ENCODE measurements at regions not wholly inside any gene's neighbourhood (a gene's known extent, or its start where the extent isn't known, plus 50 kb on each side); places are given as distances from the start of the nearest gene placed in this dataset.

DNA sequence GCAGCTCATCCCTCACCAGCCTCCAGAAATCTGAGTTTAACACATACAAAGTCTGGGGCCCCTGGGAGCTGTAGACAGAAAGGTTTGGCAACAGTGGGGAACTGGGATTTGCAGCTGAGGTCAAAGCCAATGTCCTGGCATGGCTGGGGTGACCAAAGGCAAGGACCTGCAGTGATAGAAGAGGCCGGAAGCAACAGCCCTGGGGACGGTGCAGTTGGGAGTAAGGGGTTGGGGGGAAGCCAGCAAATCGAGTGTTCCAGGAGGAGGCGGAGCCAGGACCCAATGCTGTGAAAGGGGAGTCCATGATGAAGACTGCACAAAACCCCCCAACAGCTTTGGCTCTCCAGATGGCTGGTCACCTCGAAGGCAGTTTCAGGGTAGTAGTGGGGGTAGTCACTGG is 74.1 kb upstream of the SPATA12 start:
- no peaks in the 10 kb centered on the region for H3K36me3 Mint-ChIP-seq (ENCODE audit: low read depth)
- CTCF ChIA-PET, result interaction anchor here (1.0 to 16.5 kb wide), 8 partner anchors 12 to 321 kb away, joined by 3 to 354 read pairs (median 34); partner anchors contain the start of gene ARHGEF3

DNA sequence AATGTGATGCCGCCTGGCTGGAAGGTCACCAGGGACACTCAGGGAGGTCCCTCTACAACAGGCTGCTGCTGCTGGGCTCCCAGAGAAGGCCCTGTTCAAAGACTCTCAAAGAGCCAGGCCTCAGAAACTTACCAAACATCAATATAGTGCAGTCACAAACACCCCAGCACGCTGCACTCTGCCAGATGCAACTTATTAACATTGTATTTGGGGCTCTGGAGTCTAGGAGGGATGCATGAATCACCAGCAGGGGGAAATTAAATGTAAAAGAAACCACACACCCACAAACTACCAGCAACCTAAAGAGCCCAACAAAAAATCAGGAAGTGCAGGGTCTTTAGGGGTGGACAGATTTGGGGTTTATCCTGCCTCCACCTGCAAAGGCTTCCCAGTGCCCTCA is 74.6 kb upstream of the SPATA12 start:
- peaks cover 43% of the 10 kb centered on the region for H3K4me1 Mint-ChIP-seq (ENCODE audit: low read depth)
- ChIA-PET POLR2A (interaction anchor here (4.2 kb wide), 1 partner anchor 185 kb away, joined by 24 read pairs; the partner anchor contains the start of gene ARHGEF3), CTCF (interaction anchor here (3.8 to 16.5 kb wide), 6 partner anchors 12 to 320 kb away, joined by 11 to 354 read pairs (median 46); partner anchors contain the start of gene ARHGEF3)
- DNase-seq (peak; percentile 53), ATAC-seq (peak; percentile 74)
- H3K9me3 Mint-ChIP-seq, result no peaks in the 10 kb centered on the region
- intact Hi-C loops (cut with micrococcal nuclease), result loop anchor here (2.0 to 5.0 kb wide), 2 partner anchors 124 to 185 kb away; partner anchors contain the start of gene ARHGEF3
- H3K27ac Mint-ChIP-seq, result peak overlapping the region; percentile 32
- H3K36me3 Mint-ChIP-seq (ENCODE audit: low read depth), result no peaks in the 10 kb centered on the region
- H3K4me3 Mint-ChIP-seq, result no peak overlapping the region
- TF ChIP-seq, protein P1, sequence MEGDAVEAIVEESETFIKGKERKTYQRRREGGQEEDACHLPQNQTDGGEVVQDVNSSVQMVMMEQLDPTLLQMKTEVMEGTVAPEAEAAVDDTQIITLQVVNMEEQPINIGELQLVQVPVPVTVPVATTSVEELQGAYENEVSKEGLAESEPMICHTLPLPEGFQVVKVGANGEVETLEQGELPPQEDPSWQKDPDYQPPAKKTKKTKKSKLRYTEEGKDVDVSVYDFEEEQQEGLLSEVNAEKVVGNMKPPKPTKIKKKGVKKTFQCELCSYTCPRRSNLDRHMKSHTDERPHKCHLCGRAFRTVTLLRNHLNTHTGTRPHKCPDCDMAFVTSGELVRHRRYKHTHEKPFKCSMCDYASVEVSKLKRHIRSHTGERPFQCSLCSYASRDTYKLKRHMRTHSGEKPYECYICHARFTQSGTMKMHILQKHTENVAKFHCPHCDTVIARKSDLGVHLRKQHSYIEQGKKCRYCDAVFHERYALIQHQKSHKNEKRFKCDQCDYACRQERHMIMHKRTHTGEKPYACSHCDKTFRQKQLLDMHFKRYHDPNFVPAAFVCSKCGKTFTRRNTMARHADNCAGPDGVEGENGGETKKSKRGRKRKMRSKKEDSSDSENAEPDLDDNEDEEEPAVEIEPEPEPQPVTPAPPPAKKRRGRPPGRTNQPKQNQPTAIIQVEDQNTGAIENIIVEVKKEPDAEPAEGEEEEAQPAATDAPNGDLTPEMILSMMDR (IDR thresholded peaks at IDR 0.05), result peak; percentile 21
- H3K27me3 Mint-ChIP-seq, result peaks cover 6% of the 10 kb centered on the region

More for the DNA sequence above, 74.1 kb upstream of the SPATA12 start:
- intact Hi-C loops (cut with micrococcal nuclease), result loop anchor here (2.0 to 5.0 kb wide), 2 partner anchors 124 to 186 kb away; partner anchors contain the start of gene ARHGEF3
- no peak for DNase-seq
- TF ChIP-seq, protein P1 (IDR thresholded peaks at IDR 0.05), result no peak
- H3K4me1 Mint-ChIP-seq (ENCODE audit: low read depth), result peaks cover 39% of the 10 kb centered on the region
- H3K27me3 Mint-ChIP-seq, result peaks cover 7% of the 10 kb centered on the region
- peak overlapping the region; percentile 32 for H3K27ac Mint-ChIP-seq
- H3K9me3 Mint-ChIP-seq, result no peaks in the 10 kb centered on the region
- POLR2A ChIA-PET, result interaction anchor here (4.2 kb wide), 1 partner anchor 186 kb away, joined by 24 read pairs; the partner anchor contains the start of gene ARHGEF3
- ATAC-seq, result no peak
- H3K4me3 Mint-ChIP-seq, result no peak overlapping the region

DNA sequence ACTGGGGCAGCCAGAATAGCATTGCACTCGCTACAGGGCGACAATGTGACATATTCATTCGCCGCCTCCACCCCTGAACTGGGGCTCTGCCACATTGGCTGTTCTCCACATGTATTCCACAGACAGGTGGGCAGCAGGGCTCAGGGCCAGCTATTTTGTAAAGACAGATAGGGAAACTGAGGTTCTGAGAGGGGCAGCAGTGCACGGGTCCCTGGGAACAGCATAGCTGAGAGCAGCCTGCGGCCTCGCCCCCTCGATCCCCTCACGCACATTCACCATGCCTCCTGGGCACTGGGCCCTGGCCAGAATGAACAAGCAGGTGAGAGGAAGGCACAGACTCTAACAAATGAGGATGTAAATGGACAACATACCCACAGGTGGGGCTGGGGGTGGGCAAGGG is 75.0 kb upstream of the SPATA12 start:
- Mint-ChIP-seq H3K36me3 (ENCODE audit: low read depth) (no peaks in the 10 kb centered on the region), H3K9me3 (no peaks in the 10 kb centered on the region), H3K27ac (peak overlapping the region; percentile 32), H3K4me3 (no peak overlapping the region), H3K27me3 (peaks cover 6% of the 10 kb centered on the region), H3K4me1 (ENCODE audit: low read depth) (peaks cover 47% of the 10 kb centered on the region)
- DNase-seq (no peak), ATAC-seq (no peak)
- TF ChIP-seq, protein P1 (IDR thresholded peaks at IDR 0.05), result no peak
- intact Hi-C loops (cut with micrococcal nuclease), result loop anchor here (5.0 kb wide), 1 partner anchor 123 kb away; no protein-coding TSS in a partner anchor
- ChIA-PET CTCF (interaction anchor here (6.2 to 16.5 kb wide), 3 partner anchors 13 to 283 kb away, joined by 49 to 354 read pairs (median 203); partner anchors contain the start of gene ARHGEF3), POLR2A (interaction anchor here (4.2 kb wide), 1 partner anchor 185 kb away, joined by 24 read pairs; the partner anchor contains the start of gene ARHGEF3)

DNA sequence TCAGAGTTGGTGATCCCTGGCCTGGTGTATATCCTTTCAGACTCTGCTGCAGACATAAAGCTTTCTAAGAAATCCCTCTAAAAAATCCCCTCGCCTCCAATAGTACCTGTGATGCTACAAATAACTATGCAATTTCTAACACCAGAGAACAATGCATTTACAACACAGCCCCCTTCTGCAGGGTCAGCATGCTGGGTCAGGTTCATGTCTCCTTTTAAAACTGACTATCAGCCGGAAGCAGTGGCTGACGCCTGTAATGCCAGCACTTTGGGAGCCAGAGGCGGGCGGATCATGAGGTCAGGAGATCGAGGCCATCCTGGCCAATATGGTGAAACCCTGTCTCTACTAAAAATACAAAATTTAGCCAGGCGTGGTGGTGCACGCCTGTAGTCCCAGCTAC is 77.0 kb upstream of the SPATA12 start:
- H3K4me3 Mint-ChIP-seq, result no peak overlapping the region
- POLR2A ChIA-PET, result no interaction called here
- ATAC-seq, result no peak
- TF ChIP-seq, protein P1 (IDR thresholded peaks at IDR 0.05), result no peak
- intact Hi-C loops (cut with micrococcal nuclease), result no loop called here
- no peaks in the 10 kb centered on the region for H3K9me3 Mint-ChIP-seq
- CTCF ChIA-PET, result interaction anchor here (1.7 kb wide), 1 partner anchor 281 kb away, joined by 6 read pairs; no protein-coding TSS in a partner anchor
- H3K36me3 Mint-ChIP-seq (ENCODE audit: low read depth), result no peaks in the 10 kb centered on the region
- no peak overlapping the region for H3K27ac Mint-ChIP-seq
- no peak for DNase-seq
- H3K27me3 Mint-ChIP-seq, result no peaks in the 10 kb centered on the region
- H3K4me1 Mint-ChIP-seq (ENCODE audit: low read depth), result peaks cover 51% of the 10 kb centered on the region
